GM04504 (cell line): ENCODE measurements at regions not wholly inside any gene's neighbourhood (a gene's known extent, or its start where the extent isn't known, plus 50 kb on each side); places are given as distances from the start of the nearest gene placed in this dataset.

ENCODE experiments used
- DNase-seq: peaks from one replicate; pipeline ENCODE4 v3.0.0-alpha.2; 2012; ENCODE audit warnings: low read depth

DNA sequence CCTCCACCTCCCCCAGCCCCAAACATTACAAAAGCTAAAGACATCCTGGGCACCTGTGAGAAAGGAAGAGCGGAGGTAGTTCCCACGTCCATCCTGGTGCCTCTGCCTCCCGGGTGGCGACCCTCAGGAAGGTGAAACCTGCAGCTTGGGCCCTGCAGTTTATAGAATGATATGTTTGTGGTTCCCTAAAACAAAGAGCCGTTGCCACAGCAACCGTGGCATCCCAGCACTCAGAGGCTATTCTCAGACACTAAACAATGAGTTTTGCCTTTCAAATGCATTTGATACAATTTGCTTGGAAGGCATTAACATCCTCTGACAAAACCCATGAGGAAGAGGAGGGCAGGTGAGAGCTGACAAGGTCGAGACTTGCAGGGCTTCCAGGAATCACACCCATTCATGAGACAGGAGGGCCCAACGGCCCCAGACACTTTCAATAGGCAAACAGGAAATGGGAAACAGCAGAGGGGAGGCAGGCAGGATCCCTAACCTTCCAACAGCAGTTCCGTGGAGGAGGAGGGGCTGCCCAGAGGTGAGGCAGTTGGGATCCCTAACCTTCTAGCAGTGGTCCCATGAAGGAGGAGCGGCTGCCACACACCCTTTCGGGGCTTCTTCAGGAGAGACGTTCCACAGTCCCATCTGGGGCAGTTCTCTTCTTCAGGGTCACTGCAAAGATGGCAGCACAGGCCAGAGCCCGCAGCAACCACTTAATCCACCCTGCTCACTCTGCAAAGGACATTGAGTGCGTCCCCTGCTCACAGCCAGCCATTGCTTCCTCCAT lies 379.2 kb downstream of the SHANK2 start:
- no peak for DNase-seq

DNA sequence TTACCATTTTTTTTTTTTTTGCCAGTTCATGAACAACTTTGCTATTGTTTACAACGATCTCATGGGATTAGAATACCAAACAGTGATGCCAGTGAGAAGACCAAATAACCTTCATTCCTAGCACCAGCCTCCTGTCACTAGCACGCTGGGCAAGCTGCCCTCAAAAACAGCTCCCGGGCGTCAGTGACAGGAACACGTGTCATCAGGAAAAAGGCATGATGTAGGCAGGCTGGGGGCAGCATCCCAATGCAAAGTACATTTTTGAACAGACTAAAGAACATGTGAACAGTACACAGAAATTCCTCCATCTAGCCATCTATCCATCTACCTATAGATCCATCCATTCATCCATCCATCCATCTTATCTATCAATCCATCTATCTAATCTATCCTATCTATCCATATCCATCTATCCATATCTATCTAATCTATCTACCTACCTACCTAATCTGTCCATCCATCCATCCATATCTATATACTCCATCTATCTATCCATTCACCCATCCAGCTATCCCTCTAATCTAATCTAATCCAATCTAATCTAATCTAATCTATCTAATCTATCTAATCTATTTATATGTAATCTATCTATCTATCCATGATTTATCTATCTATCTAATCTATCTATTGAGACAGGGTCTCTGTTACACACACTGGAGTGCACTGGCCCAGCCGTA lies 378.5 kb downstream of the SHANK2 start:
- no peak for DNase-seq

DNA sequence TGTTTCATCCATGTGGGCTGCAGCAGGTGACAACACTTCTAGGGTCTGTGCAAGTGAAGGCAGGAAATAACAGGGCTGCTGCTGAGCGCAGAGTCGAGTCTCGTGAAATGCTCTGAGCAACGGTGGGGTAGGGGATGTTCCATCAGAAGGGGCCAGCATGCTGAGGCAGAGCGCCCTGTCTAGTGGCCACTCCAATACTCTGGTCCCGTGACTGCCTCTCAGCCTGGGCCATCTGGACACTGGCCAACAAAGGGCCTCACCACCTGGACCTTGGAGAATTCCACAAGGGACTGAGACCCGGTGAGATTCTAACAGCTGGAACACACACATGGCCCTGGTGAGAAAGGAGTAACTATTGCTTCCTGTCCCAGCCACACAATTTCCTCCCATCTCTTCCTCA lies 375.7 kb downstream of the SHANK2 start:
- no peak for DNase-seq

DNA sequence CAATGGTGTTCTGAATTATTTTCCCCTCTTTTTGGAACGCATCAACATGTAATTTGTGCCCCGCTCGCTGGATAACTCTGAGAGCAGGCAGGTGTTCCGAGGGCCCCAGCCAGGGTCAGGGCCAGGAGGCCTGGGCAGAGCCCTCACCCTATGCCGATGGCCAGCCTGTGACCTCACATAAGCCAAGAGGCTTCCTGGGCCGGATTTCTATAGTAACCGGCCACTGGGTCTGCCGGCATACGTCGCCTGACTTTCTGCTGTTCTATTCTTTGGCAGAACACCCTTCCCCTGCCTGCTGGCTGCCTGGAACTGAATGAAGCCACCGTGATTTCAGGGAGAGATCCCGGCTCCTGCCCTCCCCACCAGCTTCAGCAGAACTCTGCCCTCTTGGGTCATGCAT lies 375.2 kb downstream of the SHANK2 start:
- no peak for DNase-seq

DNA sequence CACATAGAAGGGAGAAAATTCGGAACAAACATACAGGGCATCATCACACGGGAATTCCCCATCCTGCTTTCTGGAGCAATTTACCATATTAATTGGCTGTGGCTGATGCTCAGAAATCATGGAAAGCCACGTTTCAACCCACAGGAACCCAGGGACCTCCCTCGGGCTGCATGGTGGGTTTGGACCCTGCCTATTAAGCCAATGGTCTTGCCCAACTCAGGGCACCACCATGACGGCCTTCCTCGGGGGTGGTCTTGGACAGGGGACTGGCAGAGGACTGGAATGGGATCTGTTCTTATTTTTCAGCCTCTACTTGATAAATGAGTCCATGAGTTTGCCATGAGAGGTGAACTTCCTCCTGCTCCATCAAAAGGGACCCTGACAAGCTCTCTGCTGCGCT lies 374.0 kb downstream of the SHANK2 start:
- DNase-seq: no peak

DNA sequence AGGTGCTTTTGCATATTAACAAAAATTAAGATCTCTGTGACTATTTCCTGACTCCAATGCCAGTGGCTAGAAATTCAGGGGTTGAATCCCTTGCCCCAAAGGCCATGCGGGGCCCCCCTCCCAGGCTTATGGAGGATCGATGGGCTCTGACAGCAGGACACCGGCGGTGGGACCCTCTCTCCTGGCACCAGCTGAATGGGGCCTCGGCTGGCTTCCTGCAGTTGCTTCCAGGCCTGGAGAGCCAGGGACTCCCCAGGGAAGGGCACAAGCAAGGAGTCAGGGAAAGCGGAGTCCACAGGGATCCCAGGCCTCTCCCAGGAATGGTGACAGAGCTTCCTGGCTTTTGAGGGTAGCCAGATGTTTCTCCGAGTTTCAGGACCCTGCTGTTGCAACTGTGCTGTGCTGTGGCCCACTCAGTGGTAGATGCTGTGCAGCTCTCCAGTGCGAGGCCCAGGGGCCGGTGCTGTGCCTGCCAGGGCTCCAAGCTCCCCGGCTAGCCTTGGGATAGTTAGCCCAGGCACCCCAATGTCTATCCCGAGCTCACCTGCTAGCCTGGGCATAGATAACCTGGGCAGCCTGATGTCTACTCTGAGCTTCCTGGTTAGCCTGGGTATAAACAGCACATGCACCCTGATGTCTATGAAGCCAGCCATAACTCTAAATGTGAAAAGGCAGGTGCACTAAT lies 372.6 kb downstream of the SHANK2 start:
- DNase-seq: no peak

DNA sequence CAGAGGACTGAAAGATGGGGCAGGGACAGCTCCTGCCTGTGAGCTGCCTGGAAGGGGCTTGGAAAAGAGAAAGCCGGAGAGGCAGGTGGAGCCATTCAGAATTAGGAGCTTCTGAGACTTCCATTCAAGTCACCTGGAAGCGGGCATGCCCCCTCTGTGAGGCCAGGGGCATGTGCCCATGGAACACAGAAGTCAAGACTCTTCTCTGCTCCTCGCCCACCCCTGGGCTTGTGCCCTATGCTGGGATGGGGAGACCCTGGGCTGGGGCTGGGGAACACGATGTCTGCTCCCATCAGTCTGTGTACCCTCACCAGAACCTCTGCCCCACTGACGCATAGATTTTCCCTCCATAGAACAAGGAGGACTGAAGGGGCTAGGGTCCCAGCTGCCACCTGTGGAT lies 372.0 kb downstream of the SHANK2 start:
- DNase-seq: no peak

DNA sequence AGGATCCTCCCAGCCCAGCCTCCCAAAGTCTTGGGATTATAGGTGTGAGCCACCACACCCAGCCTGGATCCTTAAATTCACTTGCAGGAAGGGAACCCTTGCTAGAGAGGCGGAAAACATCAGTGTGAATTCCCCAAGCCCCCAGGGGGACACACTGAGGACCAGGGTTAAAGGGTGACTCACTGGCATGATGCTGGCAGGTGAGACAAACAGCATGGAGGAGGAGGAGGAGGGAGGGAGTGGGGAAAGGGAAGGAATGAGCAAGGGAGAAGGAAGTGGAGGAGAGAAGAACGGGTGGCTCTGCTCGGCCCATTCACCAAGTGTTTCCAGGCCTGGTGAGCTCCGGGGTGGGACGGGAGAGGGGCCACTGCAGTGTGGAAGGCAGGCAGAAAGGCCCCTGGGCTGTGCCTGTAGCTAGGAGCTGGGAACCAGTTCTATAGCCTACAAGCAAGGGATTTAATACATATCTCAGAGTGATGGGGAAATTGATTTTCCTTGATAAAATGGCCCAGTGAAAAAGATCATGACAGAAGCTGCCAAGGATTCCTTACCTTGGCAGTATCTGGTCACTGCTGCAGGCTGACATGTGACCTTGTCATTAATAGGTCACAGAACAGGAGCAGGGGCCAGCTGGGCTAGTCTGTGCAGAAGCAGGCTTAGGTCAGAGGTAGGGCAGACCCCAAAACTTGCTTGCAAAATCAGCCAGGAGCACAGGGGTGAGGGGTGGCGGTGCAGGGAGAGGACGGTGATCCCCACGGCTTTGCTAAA lies 370.2 kb downstream of the SHANK2 start:
- DNase-seq: no peak

DNA sequence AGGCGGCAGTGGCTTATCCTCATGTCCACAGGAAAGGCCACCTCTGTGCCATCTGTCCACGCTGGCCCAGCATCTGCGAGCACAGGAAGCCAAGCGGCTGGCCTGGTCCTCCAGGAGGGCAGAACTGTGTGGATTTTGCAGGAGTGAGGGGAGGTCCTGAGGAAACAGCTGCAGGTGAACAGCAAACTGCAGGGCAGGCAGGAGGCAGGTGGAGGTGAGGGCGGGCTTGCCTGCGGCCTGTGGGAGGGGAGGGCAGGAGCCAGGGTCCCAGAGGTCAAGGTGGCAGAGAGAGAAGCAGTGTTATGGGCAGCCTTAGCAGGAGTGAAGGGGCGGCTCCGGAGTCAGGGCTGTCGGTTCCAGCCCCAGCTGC lies 369.7 kb downstream of the SHANK2 start:
- DNase-seq: no peak

DNA sequence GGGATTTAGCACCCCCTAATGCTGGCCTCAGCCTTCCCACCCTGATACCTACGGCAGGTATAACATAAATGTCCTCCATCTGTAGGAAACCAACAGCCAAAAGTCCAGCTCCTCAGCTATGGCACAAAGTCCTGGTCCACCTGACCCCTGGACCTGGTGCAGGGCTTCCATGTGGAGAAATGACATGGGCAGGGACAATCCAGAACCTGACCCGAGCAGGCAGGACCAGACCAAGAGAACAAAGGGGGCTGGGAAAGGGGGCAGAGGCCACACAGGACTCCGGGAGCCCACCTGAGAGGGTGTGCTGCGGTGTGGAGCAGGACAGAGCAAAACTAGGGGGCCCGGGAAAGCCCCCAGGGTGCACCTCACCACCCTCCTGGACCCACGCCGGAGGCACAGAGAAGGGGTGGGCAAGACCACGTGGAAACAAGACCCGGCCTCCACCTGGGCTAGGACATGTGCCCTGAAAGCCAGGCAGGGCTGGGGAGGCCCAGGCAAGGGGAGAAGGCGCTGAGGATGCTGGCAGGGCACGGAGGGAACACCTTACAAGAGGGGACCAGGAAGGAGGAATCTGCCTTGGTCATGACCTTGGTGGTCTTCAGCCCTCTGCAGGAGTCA lies 368.9 kb downstream of the SHANK2 start:
- DNase-seq: no peak

DNA sequence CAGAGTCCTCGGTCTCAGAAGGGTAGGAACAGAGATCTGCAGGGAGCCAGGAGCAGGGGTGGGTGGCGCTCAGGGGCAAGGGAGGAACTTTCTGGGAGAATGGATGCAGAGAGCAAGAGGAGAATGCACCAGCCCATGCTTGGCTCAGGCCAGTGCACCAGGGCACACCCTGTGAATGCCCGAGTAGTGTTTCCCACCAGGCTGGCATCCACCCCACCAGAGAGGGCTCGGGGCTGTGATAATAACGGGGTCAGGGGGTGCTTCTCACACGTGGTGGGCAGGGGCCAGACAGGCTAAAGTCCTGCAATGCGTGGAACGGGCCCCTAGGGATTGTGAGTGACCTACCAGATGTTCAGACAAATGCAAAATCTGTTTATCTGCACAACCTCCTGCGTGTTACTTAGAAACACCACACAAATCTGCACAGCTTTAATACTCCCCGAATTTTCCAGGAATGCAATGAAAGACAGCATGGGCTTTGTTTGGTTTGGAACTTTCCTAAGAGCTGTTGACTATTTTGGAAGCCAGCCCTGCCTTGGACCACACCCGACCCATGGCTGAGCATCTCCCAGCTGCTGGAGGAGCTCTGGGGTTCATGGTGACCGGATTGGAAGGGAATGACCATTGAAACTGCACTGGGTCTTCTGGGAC lies 368.3 kb downstream of the SHANK2 start:
- no peak for DNase-seq

DNA sequence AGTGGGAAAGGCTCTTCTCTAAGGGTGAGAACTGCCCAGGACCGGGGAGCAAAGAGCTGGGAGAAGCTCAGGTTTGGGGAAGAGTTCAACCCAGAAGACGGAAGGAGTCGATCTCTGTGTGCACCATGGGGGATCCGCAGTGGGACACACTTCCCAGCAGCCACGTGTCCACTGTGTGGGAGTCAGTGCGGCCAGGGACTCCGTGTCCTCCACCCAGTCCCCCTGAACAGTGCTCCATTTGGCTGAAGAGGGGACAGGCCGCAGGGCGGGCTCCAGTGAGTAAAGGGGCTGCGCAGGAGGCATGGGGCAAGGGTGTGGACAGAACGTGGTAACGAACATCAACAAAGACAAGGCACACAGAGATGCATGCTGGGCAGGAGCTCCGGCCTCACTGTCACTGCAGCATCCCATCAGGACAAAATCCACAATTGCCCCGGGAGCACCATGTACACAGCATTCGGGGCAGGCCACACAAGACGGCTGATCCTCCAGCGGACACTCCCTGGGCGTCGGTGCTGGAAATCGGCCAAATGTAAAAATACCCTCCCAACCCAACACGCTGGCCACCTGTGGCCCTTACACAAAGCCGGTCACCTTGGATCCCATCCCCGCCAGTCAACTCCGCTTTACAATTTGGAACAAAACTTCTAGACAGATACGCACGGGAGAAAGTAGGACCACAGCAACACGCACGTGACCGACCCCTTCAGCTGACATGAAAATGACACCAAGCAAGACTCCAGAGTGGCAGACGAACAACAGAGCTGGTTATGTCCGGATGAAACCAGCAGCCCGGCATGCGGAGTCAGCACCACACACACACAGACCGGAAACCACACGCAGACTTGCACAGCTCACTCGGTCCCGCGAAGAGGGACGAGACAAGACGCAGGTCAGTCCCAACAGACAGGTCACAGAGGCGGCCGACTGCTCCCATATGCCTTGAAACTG lies 366.8 kb downstream of the SHANK2 start:
- DNase-seq: no peak

DNA sequence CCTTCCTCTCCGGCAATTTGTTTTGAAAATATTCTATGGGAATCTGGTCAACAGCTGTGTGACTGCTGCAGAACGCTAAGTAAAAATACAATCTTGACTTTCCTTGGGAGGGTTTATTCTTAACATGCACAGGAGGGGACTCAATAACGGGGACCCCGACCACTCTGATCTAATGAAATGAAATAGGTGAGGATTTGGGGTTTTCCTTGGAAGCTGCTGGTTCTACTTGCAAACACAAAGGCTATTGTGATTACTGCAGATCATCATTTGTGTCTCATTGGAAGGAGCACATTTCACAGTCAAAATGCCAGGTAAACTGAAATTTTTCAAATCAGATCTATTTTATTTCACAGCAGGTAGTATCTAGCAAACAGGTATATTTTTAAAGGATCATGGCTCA lies 366.1 kb downstream of the SHANK2 start:
- no peak for DNase-seq

DNA sequence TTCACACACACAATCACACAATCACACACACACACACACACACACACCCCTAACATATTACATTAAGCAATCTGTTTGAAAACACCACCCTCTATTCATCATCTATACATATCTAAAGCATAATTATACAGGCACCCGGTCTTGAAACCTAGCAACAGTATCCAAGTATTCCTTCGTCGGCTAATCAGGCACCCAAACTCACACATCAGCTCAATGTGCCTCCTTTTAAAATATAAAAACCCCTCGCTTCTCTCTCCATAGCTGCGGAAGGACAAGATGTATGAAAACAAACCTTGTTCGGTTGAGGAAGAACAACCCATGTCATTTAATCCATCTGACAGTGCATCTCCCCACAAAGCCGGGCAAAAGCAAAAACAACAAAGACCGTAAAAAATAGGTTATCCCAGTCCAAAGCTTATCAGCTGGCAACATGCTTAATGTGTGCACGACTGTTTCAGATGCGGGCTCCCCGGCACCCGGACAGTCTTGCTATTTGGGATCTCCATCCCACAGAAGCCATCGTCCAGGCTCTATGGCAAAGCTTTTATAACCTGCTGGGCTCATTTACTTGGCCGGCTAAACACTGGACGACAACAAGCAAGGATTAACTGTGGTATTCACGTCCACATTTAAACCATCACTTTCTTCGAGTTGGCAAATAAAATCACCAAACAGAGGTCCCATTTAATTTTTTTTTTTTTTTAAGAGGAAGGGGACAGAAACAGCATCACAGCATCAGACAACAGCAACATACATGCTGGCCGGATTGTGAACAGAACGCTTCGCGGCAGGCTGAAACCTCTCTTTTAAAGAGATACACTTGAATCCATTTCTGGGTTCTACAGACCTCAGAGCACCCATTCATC lies 365.5 kb downstream of the SHANK2 start:
- no peak for DNase-seq

DNA sequence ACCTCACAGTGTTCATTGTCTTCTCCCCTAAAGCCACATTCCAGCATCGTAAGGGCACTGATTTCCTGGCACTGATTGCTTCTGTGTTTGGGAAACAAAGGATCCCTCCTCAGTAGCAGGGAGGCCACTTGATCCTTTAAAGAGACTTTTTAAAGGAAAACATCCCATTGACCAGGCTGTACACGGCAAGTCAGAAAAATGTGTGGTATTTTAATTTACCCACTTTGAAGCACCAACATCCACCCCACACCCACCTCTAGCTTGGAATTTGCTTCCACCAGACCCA lies 364.9 kb downstream of the SHANK2 start:
- DNase-seq: no peak

DNA sequence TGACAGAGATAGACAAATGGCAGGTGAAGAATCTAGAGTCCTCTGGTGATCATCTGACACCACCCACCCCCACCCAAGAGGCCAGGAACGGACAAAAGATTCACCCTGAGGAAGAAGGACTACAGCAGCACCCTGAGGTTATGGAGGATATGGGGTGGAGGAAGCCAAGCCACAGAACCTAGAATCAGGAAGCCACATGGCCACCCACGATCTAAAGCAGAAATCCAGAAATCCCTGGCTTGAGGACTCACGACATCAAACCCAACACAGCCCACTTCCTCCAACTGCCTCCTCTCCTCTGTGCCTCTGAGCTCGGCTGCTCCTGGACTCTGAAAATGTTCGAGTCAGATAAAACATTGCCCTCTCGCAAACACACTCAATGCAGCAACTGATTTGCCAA lies 364.3 kb downstream of the SHANK2 start:
- DNase-seq: no peak

DNA sequence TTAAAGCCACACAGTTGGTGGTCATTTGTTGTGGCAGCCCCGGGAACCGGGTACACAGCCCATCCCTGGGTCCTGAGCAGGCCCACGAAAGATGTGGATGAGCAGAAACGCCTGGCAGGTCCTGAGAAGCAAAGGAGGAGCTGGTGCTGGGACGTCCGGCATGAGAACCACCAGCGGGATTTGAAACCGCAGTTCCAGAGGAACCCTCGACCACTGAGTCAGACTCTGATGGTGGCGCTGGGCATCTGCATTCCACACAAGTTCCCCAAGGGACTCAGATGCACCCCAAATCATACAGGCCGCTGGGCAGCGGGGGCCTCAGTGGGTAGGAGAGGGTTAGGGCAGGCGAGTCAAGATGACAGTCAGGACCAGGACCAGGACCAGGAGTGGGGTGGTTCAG lies 363.0 kb downstream of the SHANK2 start:
- DNase-seq: no peak

DNA sequence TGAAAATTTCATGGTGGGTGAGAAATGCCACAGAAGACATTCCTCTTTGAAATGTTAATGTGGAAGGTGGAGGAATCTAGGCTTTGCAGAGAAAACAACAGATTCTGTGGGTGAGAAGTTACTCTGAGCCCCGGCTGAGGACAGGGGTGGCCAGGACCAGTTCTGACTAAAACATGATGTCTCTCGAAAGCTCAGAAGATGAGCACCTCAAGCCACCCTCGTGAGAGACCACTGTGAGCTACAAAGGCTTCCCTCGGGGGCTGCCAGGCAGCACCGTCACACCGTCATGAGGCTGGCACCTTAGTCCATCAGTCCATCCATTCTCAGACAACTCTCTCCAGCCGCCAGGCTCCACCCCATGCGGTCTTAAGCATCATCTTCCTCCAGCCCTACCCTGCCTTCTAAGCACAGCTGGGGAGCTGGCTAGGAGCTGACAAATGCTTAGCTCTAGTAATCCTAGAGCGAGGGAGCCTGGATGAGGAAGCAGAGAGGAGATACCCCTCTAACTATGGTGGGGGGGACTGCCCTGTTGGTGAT lies 360.5 kb downstream of the SHANK2 start:
- DNase-seq: no peak

DNA sequence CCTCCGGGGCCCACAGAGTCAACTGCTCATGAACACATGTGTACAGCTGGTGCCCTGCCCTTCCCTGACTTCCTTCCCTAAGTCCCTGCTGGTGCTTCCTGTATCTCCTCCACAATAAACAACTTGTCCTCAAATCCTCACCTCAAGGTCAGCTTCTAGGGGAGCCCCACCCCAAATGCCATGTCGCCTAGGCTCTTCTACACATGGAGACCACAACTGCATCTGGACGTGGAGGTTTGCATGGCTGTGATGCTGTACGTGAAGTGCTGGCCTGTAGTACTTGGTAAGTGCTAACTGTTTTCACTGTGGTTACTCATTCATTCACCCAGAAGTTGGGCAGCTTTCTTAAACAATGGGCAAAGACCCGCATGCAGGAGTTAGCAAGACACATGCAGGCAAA lies 359.5 kb downstream of the SHANK2 start:
- no peak for DNase-seq
